Stomach (tissue), 4 donors: ENCODE measurements at regions not wholly inside any gene's neighbourhood (a gene's known extent, or its start where the extent isn't known, plus 50 kb on each side); places are given as distances from the start of the nearest gene placed in this dataset.

Experiments used
- CTCF ChIP-seq, 7 experiments: fragments of 450-650 bp in 4 of 7; fragments of 200-600 bp in 3 of 7; sonication (generic) in 3 of 7; IDR thresholded peaks; one replicate each; pipeline ENCODE4 v1.5.1; 2016 to 2019; ENCODE audit warnings: antibody characterized with exemption in 7 of 7, control low read depth in 2 of 7, mild to moderate bottlenecking in 1 of 7
- POLR2A ChIP-seq, 4 donors: fragments of 450-650 bp; IDR thresholded peaks; one replicate each; pipeline ENCODE4 v1.6.1; 2016; ENCODE audit warnings: antibody characterized with exemption in 4 of 4, control low read depth in 2 of 4, mild to moderate bottlenecking in 1 of 4, moderate library complexity in 1 of 4
- POLR2AphosphoS5 ChIP-seq, 3 donors: sonication (generic); formaldehyde crosslinking; IDR thresholded peaks; one replicate each; pipeline ENCODE4 v1.6.1; 2016; ENCODE audit warnings: antibody characterized with exemption in 3 of 3

- no peak for TF ChIP-seq CTCF (IDR thresholded peaks at IDR 0.05)
- no peak for TF ChIP-seq POLR2A (IDR thresholded peaks at IDR 0.05)
- TF ChIP-seq POLR2AphosphoS5 (IDR thresholded peaks at IDR 0.05): no peak
Observed at GRCh38 chr12:115403689-115404088, 719.7 kb upstream of the TBX3 start.
